Astrocyte (in vitro differentiated cells and primary cell): ENCODE measurements at regions not wholly inside any gene's neighbourhood (a gene's known extent, or its start where the extent isn't known, plus 50 kb on each side); places are given as distances from the start of the nearest gene placed in this dataset.

Experiments used
- DNase-seq: peaks from one replicate; pipeline ENCODE4 v3.0.0-alpha.2; 2010; ENCODE audit warnings: low read depth
- FAIRE-seq: peaks from 2 replicates; lab custom pipeline; 2011; peaks lifted over from hg19 to GRCh38; lab: Jason Lieb, UNC
- H2AFZ ChIP-seq: 2 replicates; pipeline ENCODE4 v1.6.0; 2012; ENCODE audit warnings: low read depth, low read length, inconsistent platforms
- H3K27ac ChIP-seq: 2 replicates; pipeline ENCODE4 v1.5.1; 2011; ENCODE audit warnings: low read depth, low read length, inconsistent platforms
- H3K27me3 ChIP-seq: 2 replicates; pipeline ENCODE4 v1.6.0; 2011; ENCODE audit warnings: low read length, inconsistent platforms; ENCODE audit not compliant: insufficient read depth
- H3K36me3 ChIP-seq: 2 replicates; pipeline ENCODE4 v1.5.1; 2011; ENCODE audit warnings: low read length, inconsistent platforms; ENCODE audit not compliant: insufficient read depth
- H3K4me1 ChIP-seq: 2 replicates; pipeline ENCODE4 v1.5.1; 2011; ENCODE audit warnings: low read length, inconsistent platforms; ENCODE audit not compliant: insufficient read depth
- H3K4me2 ChIP-seq: 2 replicates; pipeline ENCODE4 v1.6.0; 2012; ENCODE audit warnings: low read length, inconsistent platforms
- H3K4me3 ChIP-seq: 2 replicates; pipeline ENCODE4 v1.5.1; 2011; ENCODE audit warnings: low read depth, mild to moderate bottlenecking, low read length, inconsistent platforms; ENCODE audit not compliant: insufficient read depth
- H3K79me2 ChIP-seq: 2 replicates; pipeline ENCODE4 v1.6.0; 2012; ENCODE audit warnings: mild to moderate bottlenecking, low read length, inconsistent platforms; ENCODE audit not compliant: insufficient read depth
- H3K9ac ChIP-seq: 2 replicates; pipeline ENCODE4 v1.6.0; 2012; ENCODE audit warnings: mild to moderate bottlenecking, low read length, inconsistent platforms
- H3K9me3 ChIP-seq: 2 replicates; pipeline ENCODE4 v1.5.1; 2012; ENCODE audit warnings: low read depth, mild to moderate bottlenecking, low read length, inconsistent platforms; ENCODE audit not compliant: insufficient read depth
- H4K20me1 ChIP-seq: 2 replicates; pipeline ENCODE4 v1.6.0; 2012; ENCODE audit warnings: low read length, inconsistent platforms; ENCODE audit not compliant: insufficient read depth
- H3K27ac Mint-ChIP-seq: one replicate; pipeline ENCODE4 v1.8.0; 2021; ENCODE audit warnings: mild to moderate bottlenecking, mixed read lengths; ENCODE audit not compliant: unreplicated experiment
- H3K27me3 Mint-ChIP-seq: one replicate; pipeline ENCODE4 v1.8.0; 2021; ENCODE audit warnings: low read depth, mixed read lengths; ENCODE audit not compliant: unreplicated experiment
- H3K36me3 Mint-ChIP-seq: one replicate; pipeline ENCODE4 v1.8.0; 2021; ENCODE audit warnings: low read depth, mixed read lengths; ENCODE audit not compliant: unreplicated experiment
- H3K4me1 Mint-ChIP-seq: one replicate; pipeline ENCODE4 v1.8.0; 2021; ENCODE audit warnings: low read depth, mixed read lengths; ENCODE audit not compliant: unreplicated experiment
- H3K4me3 Mint-ChIP-seq: one replicate; pipeline ENCODE4 v1.8.0; 2021; ENCODE audit warnings: mild to moderate bottlenecking, moderate library complexity, mixed read lengths; ENCODE audit not compliant: unreplicated experiment
- H3K9me3 Mint-ChIP-seq: one replicate; pipeline ENCODE4 v1.8.0; 2021; ENCODE audit warnings: mild to moderate bottlenecking, mixed read lengths; ENCODE audit not compliant: unreplicated experiment
- EZH2 ChIP-seq: IDR thresholded peaks from 2 replicates; pipeline ENCODE4 v1.6.1; 2012; ENCODE audit warnings: mild to moderate bottlenecking, low read length, inconsistent platforms; ENCODE audit not compliant: insufficient read depth
- TF ChIP-seq, protein P1 (sequence below): IDR thresholded peaks from 2 replicates; pipeline ENCODE4 v1.5.1; 2011; ENCODE audit warnings: low read depth, mild to moderate bottlenecking, inconsistent platforms, low read length, moderate library complexity; ENCODE audit not compliant: insufficient read depth

- no peaks in the 10 kb centered on the region for H3K36me3 ChIP-seq
- Mint-ChIP-seq H3K27ac (no peak overlapping the region), H3K4me1 (peaks cover 1% of the 10 kb centered on the region), H3K36me3 (peaks cover 8% of the 10 kb centered on the region), H3K9me3 (peaks cover 3% of the 10 kb centered on the region), H3K27me3 (peaks cover 83% of the 10 kb centered on the region), H3K4me3 (no peak overlapping the region)
- no peaks in the 10 kb centered on the region for H3K4me1 ChIP-seq
- no peak overlapping the region for H3K27ac ChIP-seq
- peaks cover 28% of the 10 kb centered on the region for H3K27me3 ChIP-seq
- H3K79me2 ChIP-seq: no peaks in the 10 kb centered on the region
- no peaks in the 10 kb centered on the region for H3K9me3 ChIP-seq
- H2AFZ ChIP-seq: no peak overlapping the region
- H3K9ac ChIP-seq: no peak overlapping the region
- no peaks in the 10 kb centered on the region for H4K20me1 ChIP-seq
- no peak for FAIRE-seq
- no peak for DNase-seq
- no peak overlapping the region for H3K4me2 ChIP-seq
- no peak overlapping the region for H3K4me3 ChIP-seq
- TF ChIP-seq EZH2: no peak
- TF ChIP-seq, protein P1, sequence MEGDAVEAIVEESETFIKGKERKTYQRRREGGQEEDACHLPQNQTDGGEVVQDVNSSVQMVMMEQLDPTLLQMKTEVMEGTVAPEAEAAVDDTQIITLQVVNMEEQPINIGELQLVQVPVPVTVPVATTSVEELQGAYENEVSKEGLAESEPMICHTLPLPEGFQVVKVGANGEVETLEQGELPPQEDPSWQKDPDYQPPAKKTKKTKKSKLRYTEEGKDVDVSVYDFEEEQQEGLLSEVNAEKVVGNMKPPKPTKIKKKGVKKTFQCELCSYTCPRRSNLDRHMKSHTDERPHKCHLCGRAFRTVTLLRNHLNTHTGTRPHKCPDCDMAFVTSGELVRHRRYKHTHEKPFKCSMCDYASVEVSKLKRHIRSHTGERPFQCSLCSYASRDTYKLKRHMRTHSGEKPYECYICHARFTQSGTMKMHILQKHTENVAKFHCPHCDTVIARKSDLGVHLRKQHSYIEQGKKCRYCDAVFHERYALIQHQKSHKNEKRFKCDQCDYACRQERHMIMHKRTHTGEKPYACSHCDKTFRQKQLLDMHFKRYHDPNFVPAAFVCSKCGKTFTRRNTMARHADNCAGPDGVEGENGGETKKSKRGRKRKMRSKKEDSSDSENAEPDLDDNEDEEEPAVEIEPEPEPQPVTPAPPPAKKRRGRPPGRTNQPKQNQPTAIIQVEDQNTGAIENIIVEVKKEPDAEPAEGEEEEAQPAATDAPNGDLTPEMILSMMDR: no peak
These were observed 55.6 kb upstream of the POLR1H start for GRCh38 chr6:30005482-30005881.

DNA sequence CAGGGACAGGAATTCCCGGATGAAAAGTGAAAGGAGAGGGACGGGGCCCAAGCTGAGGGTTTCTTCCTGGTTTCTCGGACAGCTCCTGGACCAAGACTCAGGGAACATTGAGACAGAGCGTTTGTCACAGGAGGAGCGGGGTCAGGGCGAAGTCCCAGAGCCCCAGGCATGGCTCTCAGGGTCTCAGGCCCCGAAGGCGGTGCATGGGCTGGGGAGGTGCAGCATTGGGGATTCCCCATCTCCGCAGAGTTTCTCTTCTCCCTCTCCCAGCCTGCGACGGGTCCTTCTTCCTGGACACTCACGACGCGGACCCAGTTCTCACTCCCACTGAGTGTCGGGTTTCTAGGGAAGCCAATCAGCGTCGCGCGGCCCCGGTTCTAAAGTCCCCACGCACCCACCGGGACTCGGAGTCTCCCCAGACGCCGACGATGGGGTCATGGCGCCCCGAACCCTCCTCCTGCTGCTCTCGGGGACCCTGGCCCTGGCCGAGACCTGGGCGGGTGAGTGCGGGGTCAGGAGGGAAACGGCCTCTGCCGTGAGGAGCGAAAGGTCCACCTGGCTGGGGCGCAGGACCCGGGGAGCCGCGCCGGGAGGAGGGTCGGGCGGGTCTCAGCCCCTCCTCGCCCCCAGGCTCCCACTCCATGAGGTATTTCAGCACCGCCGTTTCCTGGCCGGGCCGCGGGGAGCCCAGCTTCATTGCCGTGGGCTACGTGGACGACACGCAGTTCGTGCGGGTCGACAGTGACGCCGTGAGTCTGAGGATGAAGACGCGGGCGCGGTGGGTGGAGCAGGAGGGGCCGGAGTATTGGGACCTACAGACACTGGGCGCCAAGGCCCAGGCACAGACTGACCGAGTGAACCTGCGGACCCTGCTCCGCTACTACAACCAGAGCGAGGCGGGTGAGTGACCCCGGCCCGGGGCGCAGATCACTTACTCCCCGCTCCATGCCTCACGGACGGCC, 54.6 kb upstream of the POLR1H start:
- Histone ChIP-seq H3K27ac (no peak overlapping the region), H3K4me2 (peak overlapping the region; percentile 76), H3K79me2 (no peaks in the 10 kb centered on the region), H3K36me3 (no peaks in the 10 kb centered on the region), H3K9ac (peak overlapping the region; percentile 27), H3K27me3 (peaks cover 28% of the 10 kb centered on the region), H3K4me3 (peak overlapping the region; percentile 34), H2AFZ (peak overlapping the region; percentile 56), H4K20me1 (no peaks in the 10 kb centered on the region), H3K4me1 (no peaks in the 10 kb centered on the region), H3K9me3 (no peaks in the 10 kb centered on the region)
- no peak for DNase-seq
- H3K27ac Mint-ChIP-seq: no peak overlapping the region
- H3K4me1 Mint-ChIP-seq: peaks cover 1% of the 10 kb centered on the region
- H3K9me3 Mint-ChIP-seq: peaks cover 7% of the 10 kb centered on the region
- FAIRE-seq: no peak
- H3K36me3 Mint-ChIP-seq: peaks cover 9% of the 10 kb centered on the region
- peak overlapping the region; percentile 62 for H3K4me3 Mint-ChIP-seq
- TF ChIP-seq EZH2: peak; percentile 83
- TF ChIP-seq, protein P1: no peak
- peaks cover 90% of the 10 kb centered on the region for H3K27me3 Mint-ChIP-seq
